ENCODE measurements at regions not wholly inside any gene's neighbourhood (a gene's known extent, or its start where the extent isn't known, plus 50 kb on each side); places are given as distances from the start of the nearest gene placed in this dataset.

GRCh38 chr5:18749763-18750162, 1115.5 kb downstream of the TAF11L14 start:
- TF ChIP-seq CTCF (optimal IDR thresholded peaks at IDR 0.05 in 1 of 3, IDR thresholded peaks at IDR 0.05 in 1 of 3, conservative IDR thresholded peaks at IDR 0.05 in 1 of 3; ENCODE audit: extremely low read depth in 1 of 3, insufficient read depth in 2 of 3, low read length in 3 of 3) (no peak), EZH2 (IDR thresholded peaks at IDR 0.05; ENCODE audit: low read length) (no peak)
